A673 (cell line): ENCODE measurements at regions not wholly inside any gene's neighbourhood (a gene's known extent, or its start where the extent isn't known, plus 50 kb on each side); places are given as distances from the start of the nearest gene placed in this dataset.

ENCODE experiments used
- BruUV-seq: library from RNA; stranded (reverse); fragments of 400-500 nt; replicated peaks from 2 replicates; lab custom pipeline; 2021; lab: Mats Ljungman, UMichigan
- CTCF ChIA-PET: fragments of 300-600 bp; sonication (Branson Sonifier 250); formaldehyde crosslinking; loops from one replicate; lab custom pipeline; 2022; ENCODE audit warnings: antibody characterized with exemption; lab: Charles Lee
- POLR2A ChIA-PET: fragments of 300-600 bp; sonication (Branson Sonifier 250); formaldehyde crosslinking; loops from one replicate; lab custom pipeline; 2022; ENCODE audit warnings: antibody characterized with exemption; ENCODE audit not compliant: low non-redundant PET; lab: Charles Lee
- DNase-seq: peaks from one replicate; pipeline ENCODE4 v3.0.0-alpha.2; 2015; ENCODE audit warnings: low spot score
- H3K27ac ChIP-seq: fragments of 200-600 bp; sonication (generic); 2 replicates; pipeline ENCODE4 v1.5.1; 2016; ENCODE audit warnings: mixed run types, low read depth, mild to moderate bottlenecking, mixed read lengths, antibody characterized with exemption, low read length; ENCODE audit not compliant: poor library complexity, severe bottlenecking
- H3K27me3 ChIP-seq: fragments of 200-600 bp; sonication (generic); replicated peaks from 2 replicates; pipeline ENCODE4 v1.6.1; 2017; ENCODE audit warnings: mixed run types, low read depth, mild to moderate bottlenecking, mixed read lengths, antibody characterized with exemption, low read length; ENCODE audit not compliant: insufficient read depth, poor library complexity
- H3K36me3 ChIP-seq: fragments of 200-600 bp; sonication (generic); 2 replicates; pipeline ENCODE4 v1.6.1; 2016; ENCODE audit warnings: mixed run types, mild to moderate bottlenecking, mixed read lengths, antibody characterized with exemption, low read length; ENCODE audit not compliant: insufficient read depth, poor library complexity, severe bottlenecking
- H3K4me1 ChIP-seq: fragments of 200-600 bp; sonication (generic); 2 replicates; pipeline ENCODE4 v1.6.1; 2017; ENCODE audit warnings: mixed run types, mild to moderate bottlenecking, mixed read lengths, antibody characterized with exemption, low read length; ENCODE audit not compliant: insufficient read depth, poor library complexity, severe bottlenecking
- H3K4me3 ChIP-seq: fragments of 200-600 bp; sonication (generic); 2 replicates; pipeline ENCODE4 v1.5.1; 2016; ENCODE audit warnings: low read depth, mixed run types, mild to moderate bottlenecking, mixed read lengths, low read length; ENCODE audit not compliant: poor library complexity, severe bottlenecking
- H3K9me3 ChIP-seq: fragments of 200-600 bp; sonication (generic); 2 replicates; pipeline ENCODE4 v1.6.1; 2016; ENCODE audit warnings: mixed run types, low read depth, mild to moderate bottlenecking, mixed read lengths, antibody characterized with exemption, low read length; ENCODE audit not compliant: poor library complexity, severe bottlenecking
- CTCF ChIP-seq: fragments of 300-800, 200-600 bp; sonication (generic); conservative IDR thresholded peaks from 2 replicates; pipeline ENCODE4 v1.5.1; 2017; ENCODE audit warnings: low read depth, mild to moderate bottlenecking, antibody characterized with exemption, low read length, moderate library complexity, mixed read lengths
- EZH2 ChIP-seq: fragments of 200-600 bp; sonication (generic); IDR thresholded peaks from 2 replicates; pipeline ENCODE4 v1.6.1; 2017; ENCODE audit warnings: borderline replicate concordance, low read depth, mild to moderate bottlenecking, mixed read lengths, antibody characterized with exemption, low read length; ENCODE audit not compliant: poor library complexity, severe bottlenecking
- intact Hi-C: fragments of 100-400 bp; cut with micrococcal nuclease; formaldehyde crosslinking; loops from one replicate; pipeline ENCODE4 v1.10.0; 2022; ENCODE audit not compliant: unreplicated experiment

GRCh38 chr12:53868511-53868986 lies 70.1 kb upstream of the HOXC13 start:
- no peak for DNase-seq
- Histone ChIP-seq H3K9me3 (no peaks in the 10 kb centered on the region), H3K4me1 (no peaks in the 10 kb centered on the region), H3K4me3 (no peak overlapping the region), H3K36me3 (no peaks in the 10 kb centered on the region), H3K27ac (no peak overlapping the region), H3K27me3 (no peaks in the 10 kb centered on the region)
- CTCF ChIA-PET, result no interaction called here
- intact Hi-C loops, result no loop called here
- BruUV-seq, result no TSS peak
- POLR2A ChIA-PET, result no interaction called here
- TF ChIP-seq EZH2, result no peak

GRCh38 chr12:53869500-53869899 lies 69.1 kb upstream of the HOXC13 start:
- CTCF ChIA-PET, result no interaction called here
- H3K36me3 ChIP-seq, result no peaks in the 10 kb centered on the region
- BruUV-seq, result no TSS peak
- POLR2A ChIA-PET, result no interaction called here
- no peak overlapping the region for H3K27ac ChIP-seq
- TF ChIP-seq CTCF, result no peak
- no peak for TF ChIP-seq EZH2
- intact Hi-C loops, result no loop called here
- H3K27me3 ChIP-seq, result no peaks in the 10 kb centered on the region
- DNase-seq, result no peak
- no peak overlapping the region for H3K4me3 ChIP-seq
- H3K4me1 ChIP-seq, result no peaks in the 10 kb centered on the region
- no peaks in the 10 kb centered on the region for H3K9me3 ChIP-seq

GRCh38 chr12:53870117-53870516 lies 68.5 kb upstream of the HOXC13 start:
- Histone ChIP-seq H3K9me3 (no peaks in the 10 kb centered on the region), H3K4me1 (no peaks in the 10 kb centered on the region), H3K27me3 (no peaks in the 10 kb centered on the region), H3K4me3 (no peak overlapping the region), H3K27ac (no peak overlapping the region), H3K36me3 (no peaks in the 10 kb centered on the region)
- POLR2A ChIA-PET, result no interaction called here
- CTCF ChIA-PET, result interaction anchor here (0.7 kb wide), 1 partner anchor 167 kb away, joined by 3 read pairs; no protein-coding TSS in a partner anchor
- intact Hi-C loops, result no loop called here
- TF ChIP-seq CTCF, result no peak
- no peak for TF ChIP-seq EZH2
- no TSS peak for BruUV-seq
- DNase-seq, result no peak

- Histone ChIP-seq H3K9me3 (no peaks in the 10 kb centered on the region), H3K4me3 (no peak overlapping the region), H3K4me1 (no peaks in the 10 kb centered on the region), H3K36me3 (no peaks in the 10 kb centered on the region), H3K27me3 (no peaks in the 10 kb centered on the region), H3K27ac (no peak overlapping the region)
- CTCF ChIA-PET, result no interaction called here
- POLR2A ChIA-PET, result no interaction called here
- TF ChIP-seq EZH2 (no peak), CTCF (no peak)
- no TSS peak for BruUV-seq
- intact Hi-C loops, result no loop called here
- DNase-seq, result no peak
These were observed 67.3 kb upstream of the HOXC13 start for GRCh38 chr12:53871367-53871766.
